HL-60 (cell line): ENCODE measurements at regions not wholly inside any gene's neighbourhood (a gene's known extent, or its start where the extent isn't known, plus 50 kb on each side); places are given as distances from the start of the nearest gene placed in this dataset.

ENCODE experiments used
- DNase-seq, 2 experiments: peaks; one replicate each; pipeline ENCODE4 v3.0.0-alpha.2; 2010 to 2020; ENCODE audit warnings: low read depth in 1 of 2, low spot score in 1 of 2
- H3K27ac ChIP-seq: fragments of 250-450 bp; sonication (Bioruptor Pico); replicated peaks from 2 replicates; pipeline ENCODE4 v1.5.1; 2020; ENCODE audit warnings: mild to moderate bottlenecking, moderate library complexity
- H3K27me3 ChIP-seq: fragments of 250-450 bp; sonication (Bioruptor Pico); 2 replicates; pipeline ENCODE4 v1.5.1; 2021; ENCODE audit warnings: mild to moderate bottlenecking, moderate library complexity; ENCODE audit not compliant: insufficient read depth, poor library complexity, severe bottlenecking
- H3K4me3 ChIP-seq: replicated peaks from 2 replicates; pipeline ENCODE4 v1.5.1; 2011; ENCODE audit warnings: mild to moderate bottlenecking, control low read depth, low read length; ENCODE audit not compliant: insufficient read depth
- GABPA ChIP-seq: IDR thresholded peaks from 2 replicates; pipeline ENCODE4 v1.6.1; 2012; ENCODE audit warnings: low read depth
- POLR2AphosphoS5 ChIP-seq: IDR thresholded peaks from 2 replicates; pipeline ENCODE4 v1.6.1; 2012; ENCODE audit warnings: low read depth
- SPI1 ChIP-seq: IDR thresholded peaks from 2 replicates; pipeline ENCODE4 v1.6.1; 2012; ENCODE audit warnings: low read depth, mild to moderate bottlenecking, borderline replicate concordance
- TF ChIP-seq, protein P1 (sequence below): IDR thresholded peaks from 2 replicates; pipeline ENCODE4 v1.6.1; 2012; ENCODE audit warnings: low read depth; ENCODE audit not compliant: insufficient replicate concordance
- TF ChIP-seq, protein P2 (sequence below): IDR thresholded peaks from one replicate; pipeline ENCODE4 v1.5.1; 2011; ENCODE audit warnings: low read length, control low read depth, inconsistent platforms; ENCODE audit not compliant: insufficient read depth

DNA sequence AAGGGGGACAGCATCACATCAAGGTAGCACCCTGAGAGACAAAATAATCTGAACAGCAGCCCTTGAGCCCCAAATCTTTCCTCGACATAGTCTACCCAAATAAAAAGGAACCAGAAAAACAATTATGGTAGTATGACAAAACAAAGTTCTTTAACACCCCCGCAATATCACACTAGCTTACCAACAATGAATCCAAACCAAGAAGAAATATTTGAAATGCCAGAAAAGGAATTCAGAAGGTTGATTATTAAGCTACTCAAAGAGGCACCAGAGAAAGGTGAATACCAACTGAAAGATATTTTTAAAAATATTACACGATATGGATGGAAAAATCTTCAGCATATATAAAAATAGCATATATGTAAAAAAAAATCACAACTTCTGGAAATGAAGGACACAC is 252.9 kb upstream of the SLITRK6 start:
- no peak overlapping the region for H3K27ac ChIP-seq
- no peak for DNase-seq
- no peaks in the 10 kb centered on the region for H3K27me3 ChIP-seq
- no peak overlapping the region for H3K4me3 ChIP-seq
- TF ChIP-seq, protein P1, sequence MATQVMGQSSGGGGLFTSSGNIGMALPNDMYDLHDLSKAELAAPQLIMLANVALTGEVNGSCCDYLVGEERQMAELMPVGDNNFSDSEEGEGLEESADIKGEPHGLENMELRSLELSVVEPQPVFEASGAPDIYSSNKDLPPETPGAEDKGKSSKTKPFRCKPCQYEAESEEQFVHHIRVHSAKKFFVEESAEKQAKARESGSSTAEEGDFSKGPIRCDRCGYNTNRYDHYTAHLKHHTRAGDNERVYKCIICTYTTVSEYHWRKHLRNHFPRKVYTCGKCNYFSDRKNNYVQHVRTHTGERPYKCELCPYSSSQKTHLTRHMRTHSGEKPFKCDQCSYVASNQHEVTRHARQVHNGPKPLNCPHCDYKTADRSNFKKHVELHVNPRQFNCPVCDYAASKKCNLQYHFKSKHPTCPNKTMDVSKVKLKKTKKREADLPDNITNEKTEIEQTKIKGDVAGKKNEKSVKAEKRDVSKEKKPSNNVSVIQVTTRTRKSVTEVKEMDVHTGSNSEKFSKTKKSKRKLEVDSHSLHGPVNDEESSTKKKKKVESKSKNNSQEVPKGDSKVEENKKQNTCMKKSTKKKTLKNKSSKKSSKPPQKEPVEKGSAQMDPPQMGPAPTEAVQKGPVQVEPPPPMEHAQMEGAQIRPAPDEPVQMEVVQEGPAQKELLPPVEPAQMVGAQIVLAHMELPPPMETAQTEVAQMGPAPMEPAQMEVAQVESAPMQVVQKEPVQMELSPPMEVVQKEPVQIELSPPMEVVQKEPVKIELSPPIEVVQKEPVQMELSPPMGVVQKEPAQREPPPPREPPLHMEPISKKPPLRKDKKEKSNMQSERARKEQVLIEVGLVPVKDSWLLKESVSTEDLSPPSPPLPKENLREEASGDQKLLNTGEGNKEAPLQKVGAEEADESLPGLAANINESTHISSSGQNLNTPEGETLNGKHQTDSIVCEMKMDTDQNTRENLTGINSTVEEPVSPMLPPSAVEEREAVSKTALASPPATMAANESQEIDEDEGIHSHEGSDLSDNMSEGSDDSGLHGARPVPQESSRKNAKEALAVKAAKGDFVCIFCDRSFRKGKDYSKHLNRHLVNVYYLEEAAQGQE, result no peak
- no peak for TF ChIP-seq GABPA
- TF ChIP-seq SPI1, result no peak
- TF ChIP-seq, protein P2, sequence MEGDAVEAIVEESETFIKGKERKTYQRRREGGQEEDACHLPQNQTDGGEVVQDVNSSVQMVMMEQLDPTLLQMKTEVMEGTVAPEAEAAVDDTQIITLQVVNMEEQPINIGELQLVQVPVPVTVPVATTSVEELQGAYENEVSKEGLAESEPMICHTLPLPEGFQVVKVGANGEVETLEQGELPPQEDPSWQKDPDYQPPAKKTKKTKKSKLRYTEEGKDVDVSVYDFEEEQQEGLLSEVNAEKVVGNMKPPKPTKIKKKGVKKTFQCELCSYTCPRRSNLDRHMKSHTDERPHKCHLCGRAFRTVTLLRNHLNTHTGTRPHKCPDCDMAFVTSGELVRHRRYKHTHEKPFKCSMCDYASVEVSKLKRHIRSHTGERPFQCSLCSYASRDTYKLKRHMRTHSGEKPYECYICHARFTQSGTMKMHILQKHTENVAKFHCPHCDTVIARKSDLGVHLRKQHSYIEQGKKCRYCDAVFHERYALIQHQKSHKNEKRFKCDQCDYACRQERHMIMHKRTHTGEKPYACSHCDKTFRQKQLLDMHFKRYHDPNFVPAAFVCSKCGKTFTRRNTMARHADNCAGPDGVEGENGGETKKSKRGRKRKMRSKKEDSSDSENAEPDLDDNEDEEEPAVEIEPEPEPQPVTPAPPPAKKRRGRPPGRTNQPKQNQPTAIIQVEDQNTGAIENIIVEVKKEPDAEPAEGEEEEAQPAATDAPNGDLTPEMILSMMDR, result no peak

DNA sequence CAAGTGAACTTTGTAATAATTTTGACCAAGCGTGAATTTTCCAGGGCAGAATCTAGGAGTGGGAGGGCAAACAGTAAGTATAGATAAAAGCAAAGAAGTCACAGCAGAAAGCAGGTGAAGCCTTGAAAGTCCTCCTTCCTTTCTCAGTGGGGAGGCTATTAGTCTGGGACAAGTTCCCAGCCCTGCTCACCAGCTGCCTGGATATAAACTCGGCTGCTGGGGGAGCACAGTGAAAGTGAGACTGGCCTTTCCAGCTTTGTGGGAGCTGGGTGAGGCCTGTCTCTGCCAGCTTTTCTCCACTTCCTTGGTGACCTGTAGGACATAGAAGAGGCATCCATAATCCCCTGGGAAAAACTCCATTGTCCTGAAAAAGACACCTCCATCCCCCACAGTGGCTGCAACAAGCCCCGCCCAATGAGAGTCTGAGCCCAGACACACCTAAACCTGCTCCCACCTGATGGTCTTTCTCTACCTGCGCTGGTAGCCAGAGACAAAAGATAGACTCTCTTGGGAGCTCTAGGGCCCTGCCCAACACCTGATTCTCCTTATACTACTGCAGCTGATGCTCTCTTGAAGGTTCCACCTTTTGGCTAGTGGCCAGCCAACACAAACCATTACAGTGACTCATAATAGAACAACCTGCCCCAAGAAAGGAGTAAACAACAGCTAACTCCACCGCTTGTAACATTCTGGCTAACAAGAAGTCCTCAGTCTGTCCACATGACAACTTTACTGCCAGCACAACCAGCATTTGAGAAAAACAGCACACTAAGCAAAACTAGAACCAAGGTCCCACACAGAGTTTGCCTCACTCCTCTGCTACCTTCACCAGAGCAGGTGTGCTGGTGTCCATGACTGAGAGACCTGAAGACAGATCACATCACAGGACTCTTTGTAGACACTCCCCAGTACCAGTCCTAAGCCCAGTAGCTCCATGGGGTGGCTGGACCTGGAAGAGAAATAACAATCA is 252.2 kb upstream of the SLITRK6 start:
- H3K4me3 ChIP-seq, result no peak overlapping the region
- H3K27ac ChIP-seq, result no peak overlapping the region
- H3K27me3 ChIP-seq, result no peaks in the 10 kb centered on the region
- TF ChIP-seq POLR2AphosphoS5 (no peak), SPI1 (no peak), GABPA (no peak)
- TF ChIP-seq, protein P1, result no peak
- TF ChIP-seq, protein P2, result no peak
- DNase-seq, result no peak

DNA sequence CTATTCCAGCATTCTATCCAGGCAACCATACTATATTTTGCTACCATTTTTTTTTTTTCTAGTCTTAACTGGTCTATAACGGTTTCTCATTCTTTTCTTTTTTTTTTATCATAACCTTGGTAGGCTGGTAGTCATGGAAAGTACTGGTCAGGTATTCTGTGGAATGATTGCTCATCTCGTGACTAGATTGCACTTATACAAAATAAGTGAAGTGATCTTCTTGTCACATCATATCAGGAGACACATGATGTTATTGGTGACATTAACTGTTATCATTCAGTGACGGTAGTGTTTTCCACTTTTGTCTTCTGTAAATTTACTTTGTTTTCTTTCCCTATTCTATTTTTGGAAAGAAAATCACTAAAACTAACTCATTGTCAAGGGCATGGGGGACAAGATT is 239.3 kb upstream of the SLITRK6 start:
- Histone ChIP-seq H3K4me3 (no peak overlapping the region), H3K27me3 (no peaks in the 10 kb centered on the region), H3K27ac (no peak overlapping the region)
- TF ChIP-seq, protein P2, result no peak
- TF ChIP-seq SPI1, result no peak
- no peak for TF ChIP-seq POLR2AphosphoS5
- TF ChIP-seq, protein P1, result no peak
- no peak for TF ChIP-seq GABPA
- no peak for DNase-seq
